ENCODE measurements at regions not wholly inside any gene's neighbourhood (a gene's known extent, or its start where the extent isn't known, plus 50 kb on each side); places are given as distances from the start of the nearest gene placed in this dataset.

GRCh38 chr21:15363921-15364320, 299.1 kb upstream of the NRIP1 start:
- ChIA-PET CTCF (no interaction called here), POLR2A (no interaction called here)
- H3K4me3 ChIP-seq (ENCODE audit: low read depth, low read length), result no peak overlapping the region
- TF ChIP-seq, protein P1, sequence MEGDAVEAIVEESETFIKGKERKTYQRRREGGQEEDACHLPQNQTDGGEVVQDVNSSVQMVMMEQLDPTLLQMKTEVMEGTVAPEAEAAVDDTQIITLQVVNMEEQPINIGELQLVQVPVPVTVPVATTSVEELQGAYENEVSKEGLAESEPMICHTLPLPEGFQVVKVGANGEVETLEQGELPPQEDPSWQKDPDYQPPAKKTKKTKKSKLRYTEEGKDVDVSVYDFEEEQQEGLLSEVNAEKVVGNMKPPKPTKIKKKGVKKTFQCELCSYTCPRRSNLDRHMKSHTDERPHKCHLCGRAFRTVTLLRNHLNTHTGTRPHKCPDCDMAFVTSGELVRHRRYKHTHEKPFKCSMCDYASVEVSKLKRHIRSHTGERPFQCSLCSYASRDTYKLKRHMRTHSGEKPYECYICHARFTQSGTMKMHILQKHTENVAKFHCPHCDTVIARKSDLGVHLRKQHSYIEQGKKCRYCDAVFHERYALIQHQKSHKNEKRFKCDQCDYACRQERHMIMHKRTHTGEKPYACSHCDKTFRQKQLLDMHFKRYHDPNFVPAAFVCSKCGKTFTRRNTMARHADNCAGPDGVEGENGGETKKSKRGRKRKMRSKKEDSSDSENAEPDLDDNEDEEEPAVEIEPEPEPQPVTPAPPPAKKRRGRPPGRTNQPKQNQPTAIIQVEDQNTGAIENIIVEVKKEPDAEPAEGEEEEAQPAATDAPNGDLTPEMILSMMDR (IDR thresholded peaks at IDR 0.05; ENCODE audit: low read depth, low read length), result no peak
- H3K27ac ChIP-seq (ENCODE audit: low read depth, low read length), result no peak overlapping the region
- H3K9me3 ChIP-seq (ENCODE audit: control insufficient read depth, insufficient read depth, low read length), result no peaks in the 10 kb centered on the region; the same call in 1 of the 2 replicates
- H3K27me3 ChIP-seq (ENCODE audit: control insufficient read depth, insufficient read depth, low read length), result no peaks in the 10 kb centered on the region
- DNase-seq (ENCODE audit: low read depth, low spot score), result no peak

DNA sequence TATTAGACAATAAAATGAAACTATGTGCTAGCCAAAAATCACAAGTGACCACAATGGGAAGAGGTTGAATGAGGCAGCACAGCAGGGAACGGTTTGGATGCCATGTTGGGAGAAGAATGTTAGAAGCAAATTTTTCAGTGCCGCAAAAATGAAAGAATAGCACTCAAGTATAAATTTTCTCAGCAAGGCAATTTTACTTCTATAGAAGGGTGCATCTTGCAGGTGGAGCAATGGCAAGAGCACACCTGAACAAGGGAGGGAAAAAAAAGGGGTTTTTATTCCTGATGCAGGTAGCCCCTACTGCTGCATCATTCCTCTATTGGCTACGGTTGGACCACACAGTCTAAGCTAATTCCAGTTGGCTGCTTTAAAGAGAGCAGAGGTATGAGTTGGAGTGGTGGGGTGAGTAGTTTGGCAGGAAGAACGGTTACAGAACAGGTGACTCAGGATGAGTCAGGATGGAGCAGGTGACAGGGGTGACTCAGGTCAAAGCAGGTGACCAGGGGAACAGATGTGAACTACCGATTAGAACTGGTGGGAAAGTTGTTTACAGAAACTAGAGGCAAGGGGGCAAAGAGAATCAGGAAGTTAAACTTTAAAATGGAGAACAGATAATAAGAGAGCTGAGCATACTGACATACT, 301.1 kb upstream of the NRIP1 start:
- Histone ChIP-seq H3K4me3 (ENCODE audit: low read depth, low read length) (no peak overlapping the region), H3K27me3 (ENCODE audit: control insufficient read depth, insufficient read depth, low read length) (no peaks in the 10 kb centered on the region), H3K27ac (ENCODE audit: low read depth, low read length) (no peak overlapping the region), H3K9me3 (ENCODE audit: control insufficient read depth, insufficient read depth, low read length) (no peaks in the 10 kb centered on the region; the same call in 1 of the 2 replicates)
- ChIA-PET POLR2A (no interaction called here), CTCF (no interaction called here)
- TF ChIP-seq, protein P1 (IDR thresholded peaks at IDR 0.05; ENCODE audit: low read depth, low read length), result no peak
- no peak for DNase-seq (ENCODE audit: low read depth, low spot score)

- H3K27ac ChIP-seq (ENCODE audit: low read depth, low read length), result no peak overlapping the region
- DNase-seq (ENCODE audit: low read depth, low spot score), result no peak
- H3K4me3 ChIP-seq (ENCODE audit: low read depth, low read length), result no peak overlapping the region
- H3K9me3 ChIP-seq (ENCODE audit: control insufficient read depth, insufficient read depth, low read length), result no peaks in the 10 kb centered on the region; the same call in 1 of the 2 replicates
- TF ChIP-seq, protein P1 (IDR thresholded peaks at IDR 0.05; ENCODE audit: low read depth, low read length), result no peak
- ChIA-PET POLR2A (no interaction called here), CTCF (no interaction called here)
- no peaks in the 10 kb centered on the region for H3K27me3 ChIP-seq (ENCODE audit: control insufficient read depth, insufficient read depth, low read length)
These were observed 301.8 kb upstream of the NRIP1 start for GRCh38 chr21:15366555-15366954.

DNA sequence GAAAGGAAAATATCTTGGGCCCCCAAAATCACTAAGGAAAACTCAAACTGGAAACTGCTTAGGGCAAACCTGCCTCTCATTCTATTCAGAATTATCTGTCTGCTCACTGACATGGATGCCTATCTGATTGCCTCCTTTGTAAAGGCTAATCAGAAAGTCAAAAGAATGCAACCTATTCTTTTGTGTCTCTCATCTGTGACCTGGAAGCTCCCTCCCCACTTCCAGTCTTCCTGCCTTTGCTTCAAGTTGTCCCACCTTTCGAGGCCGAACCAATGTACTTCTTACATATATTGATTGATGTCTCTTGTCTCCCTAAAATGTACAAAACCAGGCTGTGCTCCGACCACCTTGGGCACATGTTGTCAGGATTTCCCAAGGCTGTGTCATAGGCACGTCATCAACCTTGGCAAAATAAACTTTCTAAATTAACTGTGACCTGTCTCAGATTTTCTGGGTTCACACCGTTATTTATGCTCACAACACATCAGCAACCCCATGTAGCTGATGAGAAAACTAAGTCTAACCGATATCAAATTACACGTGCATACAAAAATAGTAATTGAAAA, 302.3 kb upstream of the NRIP1 start:
- Histone ChIP-seq H3K27ac (ENCODE audit: low read depth, low read length) (no peak overlapping the region), H3K27me3 (ENCODE audit: control insufficient read depth, insufficient read depth, low read length) (no peaks in the 10 kb centered on the region), H3K9me3 (ENCODE audit: control insufficient read depth, insufficient read depth, low read length) (no peaks in the 10 kb centered on the region; the same call in 1 of the 2 replicates), H3K4me3 (ENCODE audit: low read depth, low read length) (no peak overlapping the region)
- POLR2A ChIA-PET, result no interaction called here
- DNase-seq (ENCODE audit: low read depth, low spot score), result no peak
- TF ChIP-seq, protein P1 (IDR thresholded peaks at IDR 0.05; ENCODE audit: low read depth, low read length), result no peak
- CTCF ChIA-PET, result no interaction called here

DNA sequence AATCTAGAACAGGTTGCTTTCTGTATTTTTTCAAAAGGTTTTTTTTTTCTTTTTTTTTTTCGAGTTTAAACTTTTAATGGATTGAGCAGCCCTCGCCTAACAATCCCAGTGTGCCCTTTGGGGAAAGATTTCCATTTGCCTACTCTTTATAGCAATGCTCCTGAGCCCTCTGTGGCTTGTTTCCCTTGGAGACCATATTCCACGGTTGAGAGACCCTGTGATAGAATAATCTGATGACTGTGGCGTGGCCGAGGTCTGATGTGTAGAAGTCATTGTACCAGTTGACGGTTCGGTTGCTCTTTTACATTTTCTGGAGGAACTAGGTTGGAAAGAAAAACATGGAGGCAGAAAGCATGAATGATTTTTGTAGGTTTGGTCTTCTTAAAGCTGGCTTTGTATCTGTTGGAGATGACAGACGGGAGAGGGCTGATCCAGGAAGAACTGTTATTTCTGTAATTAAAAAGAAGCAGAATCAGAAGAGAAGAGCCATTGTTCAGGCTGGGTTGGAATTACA, 305.7 kb upstream of the NRIP1 start:
- H3K27me3 ChIP-seq (ENCODE audit: control insufficient read depth, insufficient read depth, low read length), result no peaks in the 10 kb centered on the region
- ChIA-PET CTCF (no interaction called here), POLR2A (no interaction called here)
- H3K27ac ChIP-seq (ENCODE audit: low read depth, low read length), result no peak overlapping the region
- TF ChIP-seq, protein P1 (IDR thresholded peaks at IDR 0.05; ENCODE audit: low read depth, low read length), result no peak
- DNase-seq (ENCODE audit: low read depth, low spot score), result no peak
- no peak overlapping the region for H3K4me3 ChIP-seq (ENCODE audit: low read depth, low read length)
- H3K9me3 ChIP-seq (ENCODE audit: control insufficient read depth, insufficient read depth, low read length), result no peaks in the 10 kb centered on the region; the same call in 1 of the 2 replicates
